GM18505 (cell line): ENCODE measurements at regions not wholly inside any gene's neighbourhood (a gene's known extent, or its start where the extent isn't known, plus 50 kb on each side); places are given as distances from the start of the nearest gene placed in this dataset.
"Not testable (repeated sequence)": the region's sequence is repeated elsewhere in the genome, so short reads cannot be mapped to it uniquely, and the experiment has no call there.

Source experiments
- ATAC-seq: cut with Tn5 transposase; IDR thresholded peaks from one replicate; pipeline ENCODE4 v1.9.1; 2021; ENCODE audit not compliant: unreplicated experiment
- POLR2A ChIP-seq: IDR thresholded peaks from 4 replicates; pipeline ENCODE4 v1.6.1; 2011; ENCODE audit warnings: borderline replicate concordance; ENCODE audit not compliant: insufficient read depth, insufficient read length; ENCODE audit errors: extremely low read depth

GRCh38 chr2:128506534-128506933 is 187.9 kb upstream of the HS6ST1 start:
- TF ChIP-seq POLR2A = no peak
- ATAC-seq = no peak

- no peak for TF ChIP-seq POLR2A
- ATAC-seq = no peak
These were observed 192.2 kb upstream of the HS6ST1 start for GRCh38 chr2:128510701-128511397.

DNA sequence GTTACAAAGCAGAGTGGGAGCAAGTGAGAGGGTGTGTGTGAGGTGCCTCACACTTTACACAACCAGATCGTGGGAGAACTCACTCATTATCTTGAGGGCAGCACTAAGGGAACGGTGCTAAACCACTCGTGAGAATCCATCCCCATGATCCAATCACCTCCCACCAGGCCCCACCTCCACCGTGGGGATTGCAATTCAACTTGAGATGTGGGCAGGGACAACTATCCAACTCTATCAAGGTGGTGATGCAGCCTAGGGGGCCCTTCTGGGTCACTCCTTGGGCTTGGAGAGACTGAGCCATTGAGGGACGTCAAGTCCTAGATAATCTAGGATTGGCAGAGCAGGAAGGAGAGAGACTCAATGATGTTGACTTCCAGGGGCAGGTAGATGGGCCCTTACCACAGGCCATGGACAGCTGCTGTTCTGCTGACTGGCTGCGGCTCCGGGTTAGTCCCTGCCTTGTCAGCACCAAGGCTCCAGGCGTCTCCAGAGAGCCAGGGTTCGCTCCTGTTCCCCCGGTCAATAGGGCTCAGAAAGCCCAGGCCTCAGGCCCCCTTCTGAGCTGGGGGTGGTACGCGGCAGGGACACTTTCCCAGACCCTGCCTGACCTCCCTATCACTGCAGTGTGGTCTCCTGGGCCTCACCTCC is 193.2 kb upstream of the HS6ST1 start:
- ATAC-seq = no peak
- TF ChIP-seq POLR2A = no peak

GRCh38 chr2:128512379-128513115 is 193.9 kb upstream of the HS6ST1 start:
- no peak for TF ChIP-seq POLR2A
- ATAC-seq = no peak

DNA sequence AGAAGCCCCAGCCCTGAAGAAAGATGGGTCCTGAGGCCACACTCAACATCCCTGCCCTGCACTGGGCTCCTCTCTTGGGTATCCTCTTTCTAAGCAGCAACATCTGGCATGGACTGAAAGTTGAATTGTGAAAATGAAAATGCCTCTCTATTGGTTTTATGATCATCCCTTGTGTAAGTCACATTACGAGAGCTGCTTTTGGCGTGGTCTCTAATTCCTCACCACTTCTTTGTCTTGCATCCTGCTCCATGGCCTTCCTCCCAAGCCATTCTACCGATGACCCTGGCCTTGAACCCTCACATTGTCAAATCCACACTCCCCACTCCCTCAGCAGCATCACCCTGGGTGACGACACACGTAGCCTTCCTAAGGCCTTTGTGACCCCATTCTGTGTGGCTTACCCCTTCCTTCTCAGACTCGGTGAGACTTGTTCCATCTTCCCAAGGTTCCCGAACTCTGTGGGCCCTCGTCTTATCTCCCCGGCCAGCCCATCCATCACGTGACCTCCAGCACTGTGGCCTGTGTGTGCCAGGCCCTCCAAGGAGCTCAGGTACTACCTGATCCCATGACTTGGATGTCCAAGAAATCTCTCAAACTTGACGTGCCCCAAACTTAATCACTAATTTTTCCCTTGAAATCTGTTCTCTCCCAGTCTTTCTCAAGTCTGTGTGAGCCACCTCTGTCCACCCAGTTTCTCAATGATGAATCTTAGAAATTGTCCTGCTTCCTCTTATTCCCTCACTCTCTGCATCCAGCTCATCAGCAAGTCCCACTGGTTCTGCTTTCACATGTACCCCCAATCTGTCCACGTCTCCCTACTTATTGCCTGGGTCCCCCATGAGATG is 194.7 kb upstream of the HS6ST1 start:
- TF ChIP-seq POLR2A = no peak
- peak; percentile 10 for ATAC-seq

- no peak for TF ChIP-seq POLR2A
- peak; percentile 82 for ATAC-seq
These were observed 195.3 kb upstream of the HS6ST1 start for GRCh38 chr2:128513961-128514283.

DNA sequence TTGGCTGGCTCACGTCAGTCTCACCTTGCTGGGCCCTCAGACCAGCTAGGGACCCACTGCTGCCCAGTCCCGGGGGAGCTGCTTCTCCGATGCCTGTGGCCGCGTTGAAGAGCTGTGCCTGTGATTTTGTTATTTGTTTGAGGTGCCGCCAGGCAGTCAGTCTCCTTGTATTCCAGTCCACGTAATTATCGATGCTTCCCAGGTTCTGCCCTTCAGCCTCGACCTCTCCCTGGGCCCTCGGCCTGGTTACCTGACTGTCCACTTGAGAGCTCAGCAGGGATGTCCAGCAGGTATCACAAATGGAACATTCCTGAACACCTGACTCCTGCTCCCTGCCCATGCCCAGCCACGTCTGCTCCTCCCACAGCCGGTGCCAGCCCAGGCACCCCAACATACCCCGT is 195.9 kb upstream of the HS6ST1 start:
- no peak for ATAC-seq
- no peak for TF ChIP-seq POLR2A

- ATAC-seq = no peak
- no peak for TF ChIP-seq POLR2A
These were observed 198.3 kb upstream of the HS6ST1 start for GRCh38 chr2:128516938-128517337.

DNA sequence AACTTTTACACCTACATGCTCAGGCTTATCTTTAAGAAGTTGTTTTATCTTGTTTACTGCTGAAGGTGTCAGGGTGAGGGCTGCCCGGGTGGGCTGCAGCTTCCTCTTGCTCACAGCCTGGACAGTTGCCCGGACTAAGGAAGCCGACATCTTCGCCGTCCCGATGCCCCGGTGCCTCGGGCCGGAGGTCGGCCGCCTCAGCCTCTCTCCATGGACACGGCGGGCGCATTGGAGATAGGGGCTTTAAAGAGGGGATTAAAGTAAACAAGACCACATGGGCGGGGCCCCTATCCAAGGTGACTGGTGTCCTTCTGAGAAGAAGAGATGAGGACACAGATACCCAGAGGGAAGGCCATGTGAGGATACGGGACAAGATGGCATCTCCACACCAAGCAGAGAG is 200.4 kb upstream of the HS6ST1 start:
- not testable (repeated sequence) for ATAC-seq

- no peak for TF ChIP-seq POLR2A
These were observed 201.0 kb upstream of the HS6ST1 start for GRCh38 chr2:128519517-128520215.

DNA sequence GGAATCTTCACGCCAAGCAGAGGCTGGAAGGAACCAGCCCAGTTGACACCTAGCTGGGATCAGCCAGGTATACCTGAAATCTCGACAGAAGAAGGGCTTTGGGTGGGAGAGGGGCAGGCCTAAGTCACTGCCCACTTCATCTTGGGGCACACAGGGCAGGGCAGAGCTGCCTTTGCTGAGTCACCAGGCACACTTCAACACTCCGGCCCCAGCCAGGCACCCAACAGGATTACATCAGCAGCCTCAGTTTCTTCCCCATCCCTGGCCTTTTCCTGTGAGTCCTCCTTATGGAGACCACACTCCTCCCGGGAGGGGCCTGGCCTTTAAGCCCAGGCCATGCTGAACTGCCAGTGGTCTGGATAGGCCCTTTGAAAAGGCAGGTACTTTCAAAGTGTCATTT is 201.7 kb upstream of the HS6ST1 start:
- TF ChIP-seq POLR2A = no peak
- no peak for ATAC-seq

More at GRCh38 chr2:128519517-128520215, 201.0 kb upstream of the HS6ST1 start:
- no peak for ATAC-seq

GRCh38 chr2:128520791-128521190 is 202.1 kb upstream of the HS6ST1 start:
- ATAC-seq = peak; percentile 86
- TF ChIP-seq POLR2A = no peak

DNA sequence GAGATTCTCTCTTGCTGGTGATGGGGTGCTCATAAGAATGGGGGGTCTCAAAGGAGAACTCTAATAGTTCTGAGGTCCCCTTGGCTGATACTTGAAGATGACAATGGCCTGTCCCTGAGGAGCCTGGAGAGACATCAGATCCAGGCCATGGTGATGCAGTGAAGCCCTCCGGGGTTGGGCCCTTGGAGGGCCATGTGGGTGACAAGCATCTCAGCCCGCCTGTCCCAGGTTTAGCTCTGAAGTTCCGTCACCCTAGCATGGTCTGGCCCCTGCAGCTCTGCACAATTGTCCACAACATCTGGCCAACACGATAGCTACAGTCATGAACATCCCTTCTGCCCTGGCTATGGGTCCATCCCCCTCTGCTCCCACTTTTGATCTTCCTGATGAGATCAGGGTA is 202.8 kb upstream of the HS6ST1 start:
- ATAC-seq = no peak
- TF ChIP-seq POLR2A = no peak
